Smooth muscle cell (in vitro differentiated cells): ENCODE measurements at regions not wholly inside any gene's neighbourhood (a gene's known extent, or its start where the extent isn't known, plus 50 kb on each side); places are given as distances from the start of the nearest gene placed in this dataset.

ENCODE experiments used
- DNase-seq: peaks from one replicate; lab custom pipeline; 2025; ENCODE audit not compliant: unreplicated experiment; lab: John Stamatoyannopoulos, UW
- H2AFZ ChIP-seq: fragments of 200-600 bp; sonication (generic); 2 replicates; pipeline ENCODE4 v1.6.0; 2016; ENCODE audit warnings: antibody characterized with exemption, low read depth, mild to moderate bottlenecking
- H3F3A ChIP-seq: fragments of 200-600 bp; sonication (generic); 2 replicates; pipeline ENCODE4 v1.6.0; 2017; ENCODE audit warnings: antibody characterized with exemption, low read depth
- H3K27ac ChIP-seq: fragments of 200-600 bp; sonication (generic); 2 replicates; pipeline ENCODE4 v1.5.1; 2016; ENCODE audit warnings: low read depth, mild to moderate bottlenecking
- H3K27me3 ChIP-seq: fragments of 200-600 bp; sonication (generic); 2 replicates; pipeline ENCODE4 v1.6.1; 2016; ENCODE audit warnings: low read depth, mild to moderate bottlenecking
- H3K36me3 ChIP-seq: fragments of 200-600 bp; sonication (generic); 2 replicates; pipeline ENCODE4 v1.5.1; 2016; ENCODE audit warnings: low read depth
- H3K4me1 ChIP-seq: fragments of 200-600 bp; sonication (generic); 2 replicates; pipeline ENCODE4 v1.5.1; 2016; ENCODE audit warnings: low read depth
- H3K4me2 ChIP-seq: fragments of 200-600 bp; sonication (generic); 2 replicates; pipeline ENCODE4 v1.6.0; 2016; ENCODE audit warnings: mild to moderate bottlenecking
- H3K4me3 ChIP-seq: fragments of 200-600 bp; sonication (generic); 2 replicates; pipeline ENCODE4 v1.5.1; 2016; ENCODE audit warnings: mild to moderate bottlenecking
- H3K79me2 ChIP-seq: fragments of 200-600 bp; sonication (generic); 2 replicates; pipeline ENCODE4 v1.6.0; 2016; ENCODE audit warnings: low read depth, mild to moderate bottlenecking
- H3K9ac ChIP-seq: fragments of 200-600 bp; sonication (generic); 2 replicates; pipeline ENCODE4 v1.6.0; 2016; ENCODE audit warnings: low read depth
- H3K9me3 ChIP-seq: fragments of 200-600 bp; sonication (generic); replicated peaks from 2 replicates; pipeline ENCODE4 v1.5.1; 2016; ENCODE audit warnings: low read depth
- H4K20me1 ChIP-seq: fragments of 200-600 bp; sonication (generic); 2 replicates; pipeline ENCODE4 v1.6.0; 2016; ENCODE audit warnings: low read depth
- CTCF ChIP-seq: fragments of 200-600 bp; sonication (generic); IDR thresholded peaks from 2 replicates; pipeline ENCODE4 v1.5.1; 2017; ENCODE audit warnings: borderline replicate concordance, mild to moderate bottlenecking, antibody characterized with exemption; ENCODE audit not compliant: insufficient read depth, poor library complexity, severe bottlenecking
- WGBS: methylation state at CpG from one replicate; pipeline ENCODE4 v1.1.7; 2016; ENCODE audit warnings: low lambda C conversion rate; 5-methylcytosine and 5-hydroxymethylcytosine counted together

DNA sequence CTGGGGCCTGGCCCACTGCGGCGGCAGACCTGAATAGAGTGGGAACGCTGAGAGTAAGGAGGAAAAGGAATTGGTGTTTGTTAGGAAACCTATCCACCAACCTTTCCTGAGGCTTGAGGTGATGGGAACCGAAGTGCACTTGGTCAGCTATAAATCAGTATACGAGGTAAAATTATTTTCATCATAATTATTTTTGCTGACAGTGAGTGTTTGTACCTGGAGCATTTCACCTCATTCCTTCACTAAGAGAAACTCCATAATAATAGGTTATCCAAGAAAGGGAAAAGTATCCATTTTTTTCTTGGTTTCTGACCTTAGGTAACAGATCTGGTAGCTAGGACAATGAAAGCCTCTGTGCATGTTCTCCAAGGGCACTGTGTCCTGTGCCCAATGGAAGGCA is 138.6 kb upstream of the RGPD4 start:
- H3K4me1 ChIP-seq, result peaks cover 16% of the 10 kb centered on the region

DNA sequence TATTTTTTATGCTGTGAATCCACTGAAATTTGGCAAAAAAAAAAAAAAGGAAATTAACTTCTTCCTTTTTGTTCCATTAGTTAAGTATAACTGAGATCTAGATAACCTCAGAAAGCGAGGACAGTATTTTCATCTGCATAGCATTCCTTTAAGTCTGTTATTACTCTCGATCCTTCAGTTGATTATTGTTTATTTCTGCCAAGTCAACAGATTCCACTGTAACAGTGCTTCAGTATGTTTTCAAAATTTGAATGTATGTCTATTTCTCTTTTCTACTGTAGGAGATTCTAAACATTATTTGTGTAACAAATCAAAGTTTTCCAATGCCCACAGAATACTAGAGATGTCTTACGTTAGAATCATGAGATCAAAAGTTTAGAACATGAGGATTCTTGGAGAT is 133.1 kb upstream of the RGPD4 start:
- Histone ChIP-seq H3K9me3 (no peaks in the 10 kb centered on the region), H3K27ac (no peak overlapping the region), H3K36me3 (no peaks in the 10 kb centered on the region), H4K20me1 (no peaks in the 10 kb centered on the region), H3K9ac (no peak overlapping the region), H2AFZ (no peak overlapping the region), H3K4me1 (no peaks in the 10 kb centered on the region), H3K27me3 (no peaks in the 10 kb centered on the region), H3F3A (no peaks in the 10 kb centered on the region), H3K4me2 (no peak overlapping the region), H3K4me3 (no peak overlapping the region), H3K79me2 (no peaks in the 10 kb centered on the region)
- TF ChIP-seq CTCF, result no peak
- DNase-seq, result no peak
- 90% methylated on average over 3 of the region's 3 CpGs for WGBS

More for the DNA sequence above, 138.6 kb upstream of the RGPD4 start:
- no peak for DNase-seq
- no peak overlapping the region for H3K9ac ChIP-seq
- no peaks in the 10 kb centered on the region for H3K9me3 ChIP-seq
- no peaks in the 10 kb centered on the region for H3F3A ChIP-seq
- no peaks in the 10 kb centered on the region for H4K20me1 ChIP-seq
- no peaks in the 10 kb centered on the region for H3K36me3 ChIP-seq
- H3K4me2 ChIP-seq, result no peak overlapping the region
- H3K4me3 ChIP-seq, result no peak overlapping the region
- H3K27me3 ChIP-seq, result no peaks in the 10 kb centered on the region
- no peak overlapping the region for H2AFZ ChIP-seq
- no peaks in the 10 kb centered on the region for H3K79me2 ChIP-seq
- H3K27ac ChIP-seq, result no peak overlapping the region
- TF ChIP-seq CTCF, result no peak
- WGBS, result 94% methylated on average over 5 of the region's 5 CpGs

- 98% methylated on average over 5 of the region's 5 CpGs for WGBS
Observed at GRCh38 chr2:107694667-107695066, 132.0 kb upstream of the RGPD4 start.

More at GRCh38 chr2:107694667-107695066, 132.0 kb upstream of the RGPD4 start:
- TF ChIP-seq CTCF, result no peak
- no peaks in the 10 kb centered on the region for H3K9me3 ChIP-seq
- no peak for DNase-seq
- H3K36me3 ChIP-seq, result no peaks in the 10 kb centered on the region
- H3K27ac ChIP-seq, result no peak overlapping the region
- no peaks in the 10 kb centered on the region for H3K27me3 ChIP-seq
- H3F3A ChIP-seq, result no peaks in the 10 kb centered on the region
- H4K20me1 ChIP-seq, result no peaks in the 10 kb centered on the region
- H2AFZ ChIP-seq, result no peak overlapping the region
- H3K4me2 ChIP-seq, result no peak overlapping the region
- no peak overlapping the region for H3K9ac ChIP-seq
- no peak overlapping the region for H3K4me3 ChIP-seq
- H3K79me2 ChIP-seq, result no peaks in the 10 kb centered on the region
- no peaks in the 10 kb centered on the region for H3K4me1 ChIP-seq
